HT1080 (cell line): ENCODE measurements at regions not wholly inside any gene's neighbourhood (a gene's known extent, or its start where the extent isn't known, plus 50 kb on each side); places are given as distances from the start of the nearest gene placed in this dataset.

ENCODE experiments used
- DNase-seq: peaks from one replicate; pipeline ENCODE4 v3.0.0-alpha.2; 2015; ENCODE audit warnings: low read depth

GRCh38 chr15:69940441-69941300, 157.0 kb downstream of the TLE3 start:
- DNase-seq, result no peak

- no peak for DNase-seq
Measured at GRCh38 chr15:69941301-69941605, 156.5 kb downstream of the TLE3 start.

GRCh38 chr15:69941706-69942495, 155.8 kb downstream of the TLE3 start:
- DNase-seq, result no peak

- DNase-seq, result no peak
Measured at GRCh38 chr15:69943637-69944036, 154.1 kb downstream of the TLE3 start.

- no peak for DNase-seq
Measured at GRCh38 chr15:69945729-69946128, 152.0 kb downstream of the TLE3 start.

- DNase-seq, result no peak
Measured at GRCh38 chr15:69946870-69947269, 150.8 kb downstream of the TLE3 start.

GRCh38 chr15:69947394-69947793, 150.3 kb downstream of the TLE3 start:
- no peak for DNase-seq

- no peak for DNase-seq
Measured at GRCh38 chr15:69949485-69949884, 148.2 kb downstream of the TLE3 start.

GRCh38 chr15:69951256-69951897, 146.3 kb downstream of the TLE3 start:
- no peak for DNase-seq

GRCh38 chr15:69951898-69952555, 145.7 kb downstream of the TLE3 start:
- DNase-seq, result no peak

- no peak for DNase-seq
Measured at GRCh38 chr15:69953051-69953450, 144.7 kb downstream of the TLE3 start.

- no peak for DNase-seq
Measured at GRCh38 chr15:69953816-69954215, 143.9 kb downstream of the TLE3 start.

GRCh38 chr15:69954666-69955065, 143.1 kb downstream of the TLE3 start:
- DNase-seq, result no peak

- DNase-seq, result no peak
Measured at GRCh38 chr15:69955240-69955894, 142.3 kb downstream of the TLE3 start.

GRCh38 chr15:69956417-69956816, 141.3 kb downstream of the TLE3 start:
- DNase-seq, result no peak

- no peak for DNase-seq
Measured at GRCh38 chr15:69957175-69957574, 140.5 kb downstream of the TLE3 start.

GRCh38 chr15:69958496-69959084, 139.1 kb downstream of the TLE3 start:
- DNase-seq, result no peak

- no peak for DNase-seq
Measured at GRCh38 chr15:69962561-69962960, 135.2 kb downstream of the TLE3 start.

GRCh38 chr15:69963385-69963784, 134.3 kb downstream of the TLE3 start:
- DNase-seq, result no peak

GRCh38 chr15:69971771-69972170, 125.9 kb downstream of the TLE3 start:
- DNase-seq, result no peak

- no peak for DNase-seq
Measured at GRCh38 chr15:69972436-69972835, 125.3 kb downstream of the TLE3 start.
